ENCODE measurements at regions not wholly inside any gene's neighbourhood (a gene's known extent, or its start where the extent isn't known, plus 50 kb on each side); places are given as distances from the start of the nearest gene placed in this dataset.
"Not testable (repeated sequence)": the region's sequence is repeated elsewhere in the genome, so short reads cannot be mapped to it uniquely, and the experiment has no call there.

DNA sequence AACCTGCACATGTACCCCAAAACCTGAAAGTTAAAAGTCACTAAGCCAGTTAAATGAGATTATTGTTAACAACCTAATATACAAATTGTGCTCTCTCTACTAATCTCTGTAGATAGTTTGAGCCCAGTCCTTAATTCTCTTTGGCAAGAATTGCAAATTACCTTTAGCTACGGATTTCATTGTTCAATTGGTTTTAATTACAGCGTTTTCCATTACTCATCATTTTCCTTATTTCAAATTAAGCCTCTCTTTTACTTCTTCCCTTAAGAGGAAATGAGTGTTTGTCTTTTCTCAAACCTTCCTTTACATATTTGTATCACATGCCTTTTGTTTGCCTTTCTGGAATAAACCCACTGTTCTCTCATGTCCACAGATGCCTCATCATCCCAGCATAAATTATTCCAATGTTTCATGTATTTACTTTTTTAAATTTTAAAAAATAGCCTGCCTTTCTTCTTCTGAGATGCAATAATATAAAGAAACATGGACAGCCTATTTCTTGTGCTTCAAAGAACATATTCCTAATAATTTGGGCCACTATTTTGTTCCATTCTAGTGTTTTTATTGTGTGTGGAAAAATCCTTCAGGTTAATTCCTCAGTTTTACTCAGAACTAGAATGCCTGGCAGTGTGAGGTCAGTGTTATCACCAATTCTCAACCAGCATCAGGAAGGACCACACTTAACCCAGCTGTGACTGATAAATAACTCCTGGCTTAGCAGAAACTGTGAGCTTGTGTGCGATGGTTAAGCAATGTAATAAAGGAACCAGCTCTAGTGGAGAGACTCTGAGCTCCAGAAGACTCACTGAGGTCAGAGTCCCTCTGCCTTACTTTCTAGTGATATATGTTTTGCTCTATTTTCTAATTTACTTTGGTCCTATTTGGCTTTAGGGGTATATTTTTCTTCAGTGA lies 600.5 kb downstream of the LTN1 start:
- intact Hi-C loops (cut with DNase I) = no loop called here
- no peak for DNase-seq

DNA sequence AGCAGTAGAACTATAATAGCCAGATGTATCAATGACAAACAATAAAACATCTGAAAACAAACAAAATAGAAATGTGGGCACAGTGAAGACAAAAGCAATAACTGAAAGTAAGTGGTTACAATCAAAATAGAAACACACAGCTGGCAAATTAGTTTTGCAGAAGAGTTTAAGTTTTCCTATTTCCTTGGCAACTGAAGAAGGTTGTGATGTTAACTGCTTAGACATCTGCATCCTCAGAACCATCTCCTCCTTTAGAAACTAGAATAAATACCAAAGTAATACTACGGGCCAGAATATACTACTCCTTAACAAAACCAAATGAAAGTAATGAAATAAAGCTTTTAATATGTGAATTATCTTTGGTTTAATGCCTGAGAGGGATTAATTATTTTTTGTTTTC lies 605.5 kb downstream of the LTN1 start:
- no peak for DNase-seq
- intact Hi-C loops (cut with DNase I) = no loop called here

DNA sequence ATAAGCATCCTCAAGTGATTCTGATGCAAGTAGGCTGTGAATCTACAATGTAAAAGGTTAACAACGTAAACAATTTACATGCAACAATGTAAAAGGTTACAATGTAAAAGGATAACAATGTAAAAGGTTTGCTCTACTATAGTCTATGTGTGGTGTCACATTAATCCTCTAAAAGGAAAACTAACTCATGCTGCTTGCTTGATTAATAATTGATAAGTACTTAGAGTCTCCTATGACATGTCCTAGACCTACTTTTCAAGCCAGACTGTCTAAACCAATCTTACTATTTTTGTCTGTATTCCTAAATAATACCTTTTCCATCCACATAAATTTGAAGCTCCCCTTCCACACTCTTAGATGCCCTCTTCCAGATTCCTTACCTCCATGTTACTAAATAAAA lies 606.8 kb downstream of the LTN1 start:
- no peak for DNase-seq
- intact Hi-C loops (cut with DNase I) = no loop called here

DNA sequence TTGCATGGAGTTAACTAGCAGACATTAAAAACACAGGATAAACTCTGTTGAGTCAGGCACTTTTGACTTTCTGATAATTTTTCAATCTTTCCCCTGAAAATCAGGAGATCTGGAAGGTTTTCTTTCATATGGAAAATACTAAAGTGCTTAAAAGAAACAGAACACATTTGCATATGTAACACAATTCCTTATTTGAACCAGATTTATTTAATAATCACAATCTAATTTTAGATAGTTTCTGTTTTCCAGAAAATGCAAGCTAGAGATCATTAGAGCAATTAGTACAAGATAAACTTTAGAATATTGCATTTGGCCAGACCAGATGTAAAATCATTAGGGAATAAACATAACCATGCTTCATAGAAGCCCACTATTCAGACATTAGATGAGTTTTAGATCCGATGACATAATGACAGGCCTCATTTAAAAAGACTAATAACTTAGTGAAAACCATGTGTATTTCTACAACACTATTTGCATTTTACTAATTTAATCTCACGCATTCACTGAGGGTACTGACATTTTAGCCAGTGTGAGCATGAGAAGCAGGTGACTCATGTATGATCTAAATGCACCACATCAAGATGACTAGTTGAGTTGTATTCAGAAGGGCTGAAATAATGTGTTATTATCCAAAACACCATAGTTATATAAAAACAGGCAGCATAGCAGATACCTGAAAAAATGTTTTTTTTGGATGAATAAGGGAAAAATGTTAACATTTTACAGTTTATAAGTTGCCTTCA lies 611.5 kb downstream of the LTN1 start:
- intact Hi-C loops (cut with DNase I); DNase-seq: not testable (repeated sequence)

DNA sequence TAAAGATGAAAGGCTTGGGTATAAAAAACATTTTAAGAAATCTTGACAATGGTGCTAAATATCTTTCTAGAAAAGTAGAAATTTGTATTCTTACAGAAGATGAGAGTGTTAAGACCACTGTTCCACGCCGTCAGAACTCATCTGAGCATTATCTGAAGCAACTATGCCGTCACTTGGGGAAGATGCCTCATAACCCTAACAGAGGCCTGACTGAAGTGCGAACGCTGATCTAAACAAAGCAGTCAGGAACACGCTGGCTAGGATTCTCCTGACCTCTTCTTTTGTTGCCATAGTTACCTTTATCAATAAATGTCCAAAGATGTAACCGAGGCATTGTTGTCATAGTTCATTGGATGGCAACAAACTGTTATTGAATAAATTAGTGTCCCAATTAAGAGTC lies 612.4 kb downstream of the LTN1 start:
- no peak for DNase-seq
- intact Hi-C loops (cut with DNase I) = no loop called here

DNA sequence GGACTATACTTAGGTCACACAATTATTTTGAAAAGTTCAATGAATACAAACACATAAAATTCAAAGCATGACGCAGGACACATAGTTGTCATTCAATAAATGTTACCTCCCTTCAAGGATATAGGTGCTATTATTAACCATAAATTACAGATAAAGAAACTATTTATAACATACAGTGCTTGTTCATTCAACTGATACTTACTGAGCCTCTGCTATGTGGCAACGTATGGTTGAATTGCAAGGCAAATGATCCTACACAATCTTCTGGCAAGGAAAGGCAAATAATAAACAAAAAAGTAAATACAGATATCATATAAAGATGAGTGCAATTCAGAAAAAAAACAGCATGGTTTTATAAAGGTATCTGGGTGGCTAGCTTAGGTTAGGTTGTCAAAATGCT lies 614.7 kb downstream of the LTN1 start:
- intact Hi-C loops (cut with DNase I) = no loop called here
- DNase-seq = no peak

DNA sequence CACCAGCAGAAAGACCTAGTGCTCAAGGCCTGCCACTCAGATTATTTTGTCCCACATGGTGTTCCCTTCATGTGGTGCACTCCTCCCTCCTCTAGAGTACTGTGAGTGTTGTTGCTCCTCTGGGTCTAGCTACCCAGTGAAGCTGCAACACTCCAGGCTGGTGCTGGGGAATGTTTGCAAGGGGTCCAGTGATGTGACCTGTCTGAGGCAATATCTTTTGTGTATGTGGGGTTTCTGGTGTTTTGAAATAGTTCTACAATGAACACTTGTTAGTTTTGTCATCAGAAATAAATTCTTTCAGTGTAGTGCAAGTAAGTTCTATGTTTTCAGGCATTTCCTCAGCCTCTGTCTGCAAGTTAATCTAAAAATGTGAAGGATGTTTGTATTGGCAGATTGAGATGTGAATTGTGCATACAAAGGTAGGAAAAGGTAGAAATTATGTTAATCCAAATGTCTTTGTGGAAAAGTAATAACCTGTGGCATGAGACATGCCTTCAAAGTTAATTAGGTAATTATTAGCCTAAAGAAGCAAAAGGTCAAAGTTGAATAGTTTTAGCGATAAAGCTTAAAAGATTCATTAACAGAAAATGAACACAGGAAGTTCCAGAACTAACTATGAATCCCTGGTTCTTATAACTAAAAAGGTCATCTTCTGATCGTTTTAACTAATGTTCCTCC lies 616.8 kb downstream of the LTN1 start:
- intact Hi-C loops (cut with DNase I) = no loop called here
- DNase-seq = no peak

DNA sequence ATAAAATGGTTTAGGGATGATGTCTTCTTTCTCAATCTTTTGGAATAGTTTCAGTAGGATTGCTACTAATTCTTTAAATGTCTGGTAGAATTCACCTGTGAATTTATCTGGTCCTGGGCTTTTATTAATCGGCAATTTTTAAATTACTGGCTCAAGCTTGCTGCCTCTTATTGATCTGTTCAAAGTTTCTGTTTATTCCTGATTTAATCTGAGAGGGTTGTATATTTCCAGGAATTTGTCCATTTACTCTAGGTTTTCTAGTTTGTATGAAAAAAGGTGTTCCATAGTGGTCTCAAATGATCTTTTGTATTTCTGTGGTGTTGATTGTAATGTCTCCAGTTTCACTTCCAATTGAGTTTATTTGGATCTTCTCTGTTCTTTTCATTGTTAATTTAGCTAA lies 617.8 kb downstream of the LTN1 start:
- intact Hi-C loops (cut with DNase I) = no loop called here
- DNase-seq = no peak

DNA sequence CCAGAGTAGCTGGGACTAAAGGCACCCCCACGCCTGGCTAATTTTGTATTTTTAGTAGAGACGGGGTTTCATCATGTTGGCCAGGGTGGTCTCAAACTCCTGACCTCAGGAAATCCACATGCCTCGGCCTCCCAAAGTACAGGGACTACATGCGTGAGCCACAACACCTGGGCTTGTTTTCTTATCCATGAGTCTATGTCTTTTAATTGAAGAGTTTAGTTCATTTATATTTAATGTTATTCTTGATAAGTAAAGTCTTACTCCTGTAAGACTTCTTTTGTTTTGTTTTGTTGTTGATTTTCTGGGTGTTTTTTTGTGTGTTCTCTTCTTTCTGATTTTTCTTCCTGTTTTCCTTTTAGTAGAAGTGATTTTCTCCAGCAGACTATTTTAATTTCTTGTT lies 621.0 kb downstream of the LTN1 start:
- intact Hi-C loops (cut with DNase I) = no loop called here

DNA sequence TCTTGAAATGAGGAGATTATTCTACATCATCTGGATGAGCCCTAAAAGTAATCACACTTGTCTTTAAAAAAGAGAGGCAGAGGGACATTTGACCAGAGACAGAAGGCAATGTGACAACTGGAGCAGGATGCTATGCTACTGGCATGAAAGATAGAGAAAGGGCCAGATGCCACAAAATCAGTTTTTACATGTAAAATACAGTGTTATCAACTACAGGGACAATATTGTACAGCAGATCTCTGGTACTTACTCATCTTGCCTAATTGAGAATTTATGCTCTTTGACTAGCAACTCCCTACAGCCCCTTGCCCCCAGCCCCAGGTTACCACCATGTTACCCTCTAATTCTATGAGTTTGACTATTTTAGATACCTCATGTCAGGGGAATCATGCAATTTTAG lies 633.4 kb downstream of the LTN1 start:
- intact Hi-C loops (cut with DNase I) = no loop called here
- DNase-seq = no peak

More for the DNA sequence above, 621.0 kb downstream of the LTN1 start:
- no peak for DNase-seq

DNA sequence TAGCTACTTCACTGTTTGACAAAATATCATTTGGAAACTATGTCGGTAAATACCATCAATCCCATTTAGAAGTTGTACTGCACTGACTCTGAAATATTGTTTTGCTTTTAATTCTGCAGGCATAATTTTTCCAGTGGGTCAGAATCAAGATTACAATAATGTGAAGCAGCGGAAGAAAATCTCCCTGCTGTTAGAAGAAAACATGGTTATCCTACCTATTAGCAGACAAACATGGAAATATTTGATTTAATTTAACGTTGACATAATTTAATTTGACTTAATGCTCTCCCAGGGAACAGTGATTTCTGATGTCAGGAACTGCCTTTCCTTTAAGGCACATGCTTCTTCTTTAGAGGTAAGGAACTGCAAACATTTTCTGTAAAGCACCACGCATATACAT lies 634.0 kb downstream of the LTN1 start:
- no peak for DNase-seq
- intact Hi-C loops (cut with DNase I) = no loop called here

DNA sequence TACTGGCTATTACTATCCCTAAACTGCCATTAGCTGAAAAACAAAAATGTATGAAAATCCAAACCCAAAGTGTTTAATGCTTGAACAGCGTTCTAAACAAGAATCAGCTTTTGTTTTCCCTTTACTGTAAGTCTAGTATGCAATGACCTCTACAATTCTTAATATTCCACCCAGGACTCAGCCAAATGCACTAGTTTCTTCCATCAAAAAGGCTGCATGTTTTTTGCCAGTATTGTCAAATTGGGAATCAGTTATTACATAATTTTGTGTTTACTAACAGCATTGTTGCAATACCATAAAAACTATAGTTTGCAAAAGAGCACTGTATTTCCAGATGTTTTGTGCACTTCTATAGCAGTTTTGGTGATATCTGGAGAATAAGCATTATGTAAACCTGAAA lies 634.5 kb downstream of the LTN1 start:
- intact Hi-C loops (cut with DNase I) = no loop called here
- DNase-seq = no peak

DNA sequence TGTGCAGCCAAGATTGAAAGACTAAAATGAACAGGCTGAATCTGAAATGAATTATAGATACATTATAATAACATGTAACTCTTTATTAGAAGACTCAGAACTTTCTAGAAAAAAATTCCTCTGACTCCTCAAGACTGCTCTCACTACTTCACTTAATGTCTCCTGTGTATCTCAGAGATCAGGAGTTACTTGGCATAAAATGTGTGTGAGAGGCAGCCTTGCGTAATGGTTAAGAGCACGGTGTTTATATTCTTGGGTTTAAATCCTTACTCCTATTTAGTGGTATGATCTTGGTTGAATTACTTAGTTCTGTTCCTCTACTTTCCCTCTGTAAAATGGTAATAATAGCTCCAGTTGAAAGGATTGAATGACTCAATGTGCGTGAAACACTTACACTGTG lies 634.9 kb downstream of the LTN1 start:
- intact Hi-C loops (cut with DNase I) = no loop called here
- no peak for DNase-seq

DNA sequence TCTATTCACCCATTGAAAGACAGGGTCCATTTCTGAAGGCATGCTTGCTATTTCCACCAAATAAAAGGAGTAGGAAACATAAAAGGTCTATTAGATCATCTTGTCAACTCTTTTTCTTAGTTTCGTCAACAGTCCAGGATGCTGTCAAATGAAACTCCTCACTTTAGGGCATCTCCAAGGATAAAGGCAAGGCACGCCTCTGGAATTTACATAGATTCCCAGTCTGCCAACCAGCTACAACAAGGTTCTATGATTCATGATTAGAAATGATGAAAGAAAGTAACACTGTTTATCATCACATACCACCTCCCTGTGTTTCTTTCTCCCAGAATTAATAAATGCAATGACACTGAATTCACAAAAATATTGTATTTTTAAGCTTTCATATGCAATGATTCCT lies 636.3 kb downstream of the LTN1 start:
- DNase-seq = no peak
- intact Hi-C loops (cut with DNase I) = no loop called here

DNA sequence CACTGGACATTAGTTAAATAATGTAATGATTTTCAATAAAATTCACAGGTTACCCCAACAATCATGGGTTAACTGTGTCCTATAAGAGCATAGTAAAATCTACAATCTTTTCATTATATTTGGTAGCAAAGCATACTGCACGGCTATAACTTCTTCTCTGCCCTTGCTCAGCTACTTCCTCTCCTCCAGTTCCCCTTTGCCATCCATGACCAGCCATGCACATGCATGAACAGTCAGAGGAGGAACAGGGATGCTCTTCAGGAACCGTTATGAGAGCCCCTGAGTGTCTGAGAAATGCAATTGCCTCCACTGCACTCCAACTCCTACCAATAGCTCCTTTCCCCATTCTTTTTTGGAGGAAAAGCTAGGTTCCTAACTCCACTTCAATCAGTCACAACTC lies 646.7 kb downstream of the LTN1 start:
- no peak for DNase-seq
- intact Hi-C loops (cut with DNase I) = no loop called here

DNA sequence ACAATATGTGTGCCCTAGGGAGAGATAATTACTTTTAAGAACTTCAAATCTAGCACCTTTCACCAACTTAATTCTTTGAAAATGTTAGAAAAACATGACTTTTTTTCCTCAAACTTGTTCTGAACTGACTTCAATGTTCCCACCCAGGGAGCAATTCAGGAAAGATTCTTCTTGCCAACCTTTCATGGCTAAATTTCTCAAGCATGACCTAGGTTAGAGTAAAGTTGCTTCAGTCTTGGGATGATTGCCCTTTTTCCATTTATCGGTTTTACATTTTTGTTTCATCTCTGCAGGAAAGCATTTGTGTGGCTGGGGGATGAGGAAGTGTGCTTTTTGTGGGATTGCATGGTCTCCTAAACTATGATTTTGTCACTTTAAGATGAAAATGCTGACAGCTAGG lies 647.7 kb downstream of the LTN1 start:
- no peak for DNase-seq
- intact Hi-C loops (cut with DNase I) = no loop called here

DNA sequence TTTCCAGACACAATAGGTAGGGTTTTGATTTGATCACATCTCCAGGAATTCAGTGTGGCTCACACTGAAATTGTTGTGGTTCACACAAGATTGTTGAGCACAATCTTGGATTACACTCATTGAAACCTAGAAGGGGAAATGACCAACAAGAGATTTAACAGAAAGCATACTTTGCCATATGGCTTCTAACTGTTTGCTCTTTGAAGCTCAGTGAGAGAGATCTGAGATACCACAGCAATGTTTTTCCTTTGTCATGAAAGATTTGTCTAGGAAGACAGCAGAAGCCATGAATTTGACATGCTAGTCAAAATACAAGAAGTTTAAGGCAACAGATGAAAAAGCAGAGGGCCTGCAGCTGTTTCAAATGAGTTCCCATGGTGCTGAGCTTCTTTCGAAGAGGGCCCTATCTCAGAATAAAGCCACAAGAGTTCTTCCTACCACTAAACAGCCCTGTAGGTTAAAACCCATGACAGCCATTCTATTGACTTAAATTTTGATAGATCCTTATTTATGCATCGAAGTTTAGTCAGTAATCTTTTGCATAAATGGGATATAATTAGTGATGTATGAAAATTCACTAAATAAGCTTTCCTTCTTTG lies 650.4 kb downstream of the LTN1 start:
- no peak for DNase-seq
- intact Hi-C loops (cut with DNase I) = no loop called here

DNA sequence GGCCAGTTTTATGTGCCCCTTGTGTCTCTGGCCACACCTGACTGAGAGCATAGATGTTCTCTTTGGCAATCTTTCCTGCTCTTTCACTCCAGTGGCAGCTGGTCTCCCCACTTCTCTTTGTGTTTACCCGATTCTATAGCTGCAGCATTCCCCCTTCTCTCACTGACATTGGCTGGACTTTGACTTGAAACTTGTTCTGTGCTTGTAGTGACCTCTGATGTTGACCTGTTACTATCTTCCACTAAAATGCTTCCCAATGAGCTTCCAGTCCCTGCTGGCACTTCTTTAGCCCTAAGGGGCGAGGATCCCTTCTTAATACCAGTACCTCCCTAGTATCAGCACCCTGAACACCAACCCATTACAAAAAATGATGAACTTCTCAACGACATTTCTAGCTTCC lies 653.3 kb downstream of the LTN1 start:
- intact Hi-C loops (cut with DNase I) = loop anchor here (5.0 kb wide), 2 partner anchors 287 to 403 kb away; no protein-coding TSS in a partner anchor
- DNase-seq = no peak

DNA sequence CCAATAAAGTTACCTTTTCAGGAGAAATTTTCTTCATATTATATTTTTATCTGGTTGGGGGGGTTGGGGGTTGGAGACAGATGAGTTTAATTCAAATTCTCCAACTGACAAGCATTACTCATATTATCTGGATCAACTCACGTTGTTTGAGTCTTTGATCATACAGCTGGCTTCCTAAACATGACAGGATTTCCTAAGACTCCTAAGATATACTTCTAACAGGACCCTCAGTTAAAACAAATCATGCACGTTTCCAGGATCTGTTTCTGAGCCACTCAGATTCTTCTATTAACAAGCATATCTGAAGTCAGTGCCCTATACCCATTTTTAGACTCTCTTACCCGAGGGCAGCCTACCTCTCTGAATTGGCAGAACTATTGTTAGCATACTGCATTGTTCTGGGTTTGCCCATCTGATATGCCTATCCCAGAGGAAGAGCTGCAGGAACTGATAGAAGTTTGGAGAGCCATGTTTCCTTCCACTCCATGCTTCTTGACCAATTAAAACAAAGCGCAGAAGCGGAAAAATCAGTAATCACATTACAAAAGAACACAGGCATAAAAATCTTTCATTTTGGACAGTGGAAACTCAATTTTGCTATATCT lies 653.9 kb downstream of the LTN1 start:
- intact Hi-C loops (cut with DNase I) = loop anchor here (5.0 kb wide), 2 partner anchors 287 to 403 kb away; no protein-coding TSS in a partner anchor

DNA sequence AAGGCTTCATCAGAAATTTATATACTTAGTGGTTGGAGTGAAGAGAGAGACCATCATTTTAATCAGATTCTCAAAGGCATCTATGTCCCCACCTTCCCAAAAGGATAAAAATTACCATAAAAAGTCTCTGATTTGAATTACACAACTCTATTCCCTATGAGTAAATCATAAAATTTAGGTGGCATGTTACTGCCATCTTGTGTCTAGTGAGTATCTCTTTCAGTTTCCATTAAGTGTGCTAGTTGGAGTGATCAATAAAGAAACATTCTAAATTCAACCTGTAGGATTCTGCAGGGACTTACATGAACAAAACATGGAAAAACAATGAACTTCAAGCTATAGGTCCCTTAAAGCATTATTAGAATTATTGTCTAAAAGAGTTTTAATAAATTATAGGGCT lies 655.4 kb downstream of the LTN1 start:
- no peak for DNase-seq
- intact Hi-C loops (cut with DNase I) = loop anchor here (1.0 to 5.0 kb wide), 4 partner anchors 285 to 1487 kb away; no protein-coding TSS in a partner anchor

More for the DNA sequence above, 653.9 kb downstream of the LTN1 start:
- no peak for DNase-seq

Data from posterior cingulate gyrus (tissue), 11 donors.